Right atrium auricular region (tissue), 2 donors: ENCODE measurements at regions not wholly inside any gene's neighbourhood (a gene's known extent, or its start where the extent isn't known, plus 50 kb on each side); places are given as distances from the start of the nearest gene placed in this dataset.

Source experiments
- DNase-seq: peaks from one replicate; pipeline ENCODE4 v3.0.0-alpha.2; 2019; ENCODE audit warnings: low spot score
- H3K27ac ChIP-seq, 2 donors: fragments of 200-600 bp; sonication (generic); 1 replicate in 1 of 2; 2 replicates in 1 of 2; pipeline ENCODE4 v1.5.1; 2016 to 2019
- H3K27me3 ChIP-seq, 2 donors: fragments of 200-600 bp; sonication (generic); one replicate each; pipeline versions ENCODE4 v1.5.1 to v1.6.0; 2017 to 2019
- H3K36me3 ChIP-seq: fragments of 200-600 bp; sonication (generic); one replicate; pipeline ENCODE4 v1.5.1; 2016
- H3K4me1 ChIP-seq, 2 donors: fragments of 200-600 bp; sonication (generic); one replicate each; pipeline versions ENCODE4 v1.5.1 to v1.6.0; 2017 to 2019
- H3K4me3 ChIP-seq, 2 donors: fragments of 200-600 bp; sonication (generic); 1 replicate in 1 of 2; 2 replicates in 1 of 2; pipeline ENCODE4 v1.5.1; 2017 to 2019; ENCODE audit warnings: mild to moderate bottlenecking in 1 of 2, moderate library complexity in 1 of 2
- H3K9me3 ChIP-seq, 2 donors: fragments of 200-600 bp; sonication (generic); one replicate each; pipeline ENCODE4 v1.5.1; 2019
- CTCF ChIP-seq, 2 donors: fragments of 200-600 bp; sonication (generic); IDR thresholded peaks; one replicate each; pipeline ENCODE4 v1.5.1; 2019; ENCODE audit warnings: antibody characterized with exemption in 2 of 2

DNA sequence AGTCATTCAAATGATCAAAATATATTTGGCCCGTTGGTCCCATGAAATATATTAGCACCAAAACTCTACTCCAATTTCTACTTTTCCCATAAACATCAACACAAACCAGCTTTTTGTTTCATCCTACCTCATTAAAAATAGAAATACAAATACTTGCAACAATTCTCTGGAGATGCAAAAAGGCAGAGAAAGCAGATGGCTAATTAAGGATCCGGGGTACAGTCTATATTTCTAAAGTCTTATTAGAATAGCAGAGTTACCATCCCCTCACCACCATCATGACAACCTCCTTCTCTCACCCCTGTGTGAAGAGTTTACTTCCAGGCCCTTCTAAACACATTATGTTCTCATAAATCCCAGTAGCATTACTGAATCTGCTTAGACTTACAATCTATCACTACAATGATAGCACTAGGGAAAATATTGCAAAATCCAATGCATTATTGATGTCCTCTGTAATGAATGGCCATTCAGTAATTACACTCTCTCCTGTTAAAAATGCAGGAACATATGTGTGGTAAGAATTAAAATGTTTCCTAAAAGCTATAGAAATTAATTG lies 133.8 kb downstream of the HHIPL2 start:
- TF ChIP-seq CTCF (IDR thresholded peaks at IDR 0.05), result no peak
- no peak for DNase-seq
- Histone ChIP-seq H3K27ac (no peak overlapping the region), H3K27me3 (no peaks in the 10 kb centered on the region), H3K9me3 (peaks cover 0 to 3% of the 10 kb centered on the region in 2 donors), H3K4me3 (no peak overlapping the region), H3K36me3 (no peaks in the 10 kb centered on the region), H3K4me1 (no peaks in the 10 kb centered on the region)

- no peak for TF ChIP-seq CTCF (IDR thresholded peaks at IDR 0.05)
- Histone ChIP-seq H3K36me3 (no peaks in the 10 kb centered on the region), H3K9me3 (peaks cover 0 to 3% of the 10 kb centered on the region in 2 donors), H3K4me3 (no peak overlapping the region), H3K4me1 (no peaks in the 10 kb centered on the region), H3K27ac (no peak overlapping the region), H3K27me3 (no peaks in the 10 kb centered on the region)
- no peak for DNase-seq
Observed at GRCh38 chr1:222413436-222413835, 134.5 kb downstream of the HHIPL2 start.

DNA sequence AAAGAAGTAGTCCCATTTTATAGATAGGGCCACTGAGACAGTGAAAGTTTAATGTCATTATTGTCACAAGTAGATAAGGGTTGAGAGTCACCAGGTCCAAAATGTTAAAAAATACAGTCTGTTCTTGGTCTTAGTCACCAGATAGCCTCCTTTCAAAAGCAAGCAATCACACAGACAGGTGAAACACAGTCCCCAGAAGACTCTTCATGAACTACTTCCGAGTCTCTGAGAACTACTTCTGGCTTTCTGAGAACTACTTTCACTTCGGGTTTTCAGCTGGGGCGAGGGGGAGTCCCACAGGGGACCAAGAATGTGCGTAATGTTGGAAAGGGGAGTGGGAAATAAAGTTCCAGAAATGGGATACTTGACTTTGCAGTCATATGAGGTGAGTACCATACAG lies 143.2 kb downstream of the HHIPL2 start:
- Histone ChIP-seq H3K9me3 (no peaks in the 10 kb centered on the region), H3K27me3 (no peaks in the 10 kb centered on the region), H3K36me3 (no peaks in the 10 kb centered on the region), H3K4me1 (no peaks in the 10 kb centered on the region), H3K4me3 (no peak overlapping the region), H3K27ac (no peak overlapping the region)
- no peak for TF ChIP-seq CTCF (IDR thresholded peaks at IDR 0.05)
- no peak for DNase-seq

- TF ChIP-seq CTCF (IDR thresholded peaks at IDR 0.05), result no peak
- no peak for DNase-seq
- no peaks in the 10 kb centered on the region for H3K4me1 ChIP-seq
Observed at GRCh38 chr1:222399197-222399596, 148.7 kb downstream of the HHIPL2 start.

GRCh38 chr1:222394224-222394623 lies 153.7 kb downstream of the HHIPL2 start:
- Histone ChIP-seq H3K4me3 (no peak overlapping the region), H3K27ac (no peak overlapping the region), H3K27me3 (no peaks in the 10 kb centered on the region), H3K36me3 (no peaks in the 10 kb centered on the region), H3K9me3 (no peaks in the 10 kb centered on the region), H3K4me1 (no peaks in the 10 kb centered on the region)
- DNase-seq, result no peak
- no peak for TF ChIP-seq CTCF (IDR thresholded peaks at IDR 0.05)

More at GRCh38 chr1:222399197-222399596, 148.7 kb downstream of the HHIPL2 start:
- H3K27me3 ChIP-seq, result no peaks in the 10 kb centered on the region
- H3K9me3 ChIP-seq, result no peaks in the 10 kb centered on the region
- H3K27ac ChIP-seq, result no peak overlapping the region
- no peaks in the 10 kb centered on the region for H3K36me3 ChIP-seq
- H3K4me3 ChIP-seq, result no peak overlapping the region

- Histone ChIP-seq H3K4me1 (no peaks in the 10 kb centered on the region), H3K9me3 (no peaks in the 10 kb centered on the region), H3K27ac (no peak overlapping the region), H3K27me3 (no peaks in the 10 kb centered on the region), H3K36me3 (no peaks in the 10 kb centered on the region), H3K4me3 (no peak overlapping the region)
- TF ChIP-seq CTCF (IDR thresholded peaks at IDR 0.05), result no peak
- no peak for DNase-seq
Observed at GRCh38 chr1:222392556-222392955, 155.3 kb downstream of the HHIPL2 start.
